ENCODE measurements at regions not wholly inside any gene's neighbourhood (a gene's known extent, or its start where the extent isn't known, plus 50 kb on each side); places are given as distances from the start of the nearest gene placed in this dataset.

DNA sequence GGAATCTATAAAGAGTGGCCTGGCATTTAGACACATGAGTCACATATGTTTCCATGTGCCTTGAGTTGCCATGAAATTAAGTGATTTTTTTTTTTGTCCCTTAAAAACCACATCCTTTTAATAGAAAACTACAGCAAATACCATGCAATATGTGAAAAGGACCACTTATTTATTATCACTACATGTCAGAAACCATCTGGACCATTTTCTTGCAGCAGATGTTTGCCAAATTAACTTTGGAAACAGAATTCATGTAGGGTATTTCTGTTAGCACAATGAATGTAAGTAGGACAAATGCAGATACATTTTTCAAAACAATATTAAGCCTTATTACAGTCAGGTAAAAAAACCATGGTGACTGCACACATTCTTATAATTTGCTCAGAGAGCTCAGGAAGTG, 230.6 kb downstream of the REEP3 start:
- H3K27ac Mint-ChIP-seq = no peak overlapping the region
- H3K27me3 Mint-ChIP-seq (ENCODE audit: low read depth) = no peaks in the 10 kb centered on the region
- no peaks in the 10 kb centered on the region for H3K36me3 Mint-ChIP-seq
- peaks cover 4% of the 10 kb centered on the region for H3K4me1 Mint-ChIP-seq
- TF ChIP-seq, protein P1, sequence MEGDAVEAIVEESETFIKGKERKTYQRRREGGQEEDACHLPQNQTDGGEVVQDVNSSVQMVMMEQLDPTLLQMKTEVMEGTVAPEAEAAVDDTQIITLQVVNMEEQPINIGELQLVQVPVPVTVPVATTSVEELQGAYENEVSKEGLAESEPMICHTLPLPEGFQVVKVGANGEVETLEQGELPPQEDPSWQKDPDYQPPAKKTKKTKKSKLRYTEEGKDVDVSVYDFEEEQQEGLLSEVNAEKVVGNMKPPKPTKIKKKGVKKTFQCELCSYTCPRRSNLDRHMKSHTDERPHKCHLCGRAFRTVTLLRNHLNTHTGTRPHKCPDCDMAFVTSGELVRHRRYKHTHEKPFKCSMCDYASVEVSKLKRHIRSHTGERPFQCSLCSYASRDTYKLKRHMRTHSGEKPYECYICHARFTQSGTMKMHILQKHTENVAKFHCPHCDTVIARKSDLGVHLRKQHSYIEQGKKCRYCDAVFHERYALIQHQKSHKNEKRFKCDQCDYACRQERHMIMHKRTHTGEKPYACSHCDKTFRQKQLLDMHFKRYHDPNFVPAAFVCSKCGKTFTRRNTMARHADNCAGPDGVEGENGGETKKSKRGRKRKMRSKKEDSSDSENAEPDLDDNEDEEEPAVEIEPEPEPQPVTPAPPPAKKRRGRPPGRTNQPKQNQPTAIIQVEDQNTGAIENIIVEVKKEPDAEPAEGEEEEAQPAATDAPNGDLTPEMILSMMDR (IDR thresholded peaks at IDR 0.05; ENCODE audit: unreplicated experiment) = no peak
- no peak overlapping the region for H3K4me3 Mint-ChIP-seq
- DNase-seq (ENCODE audit: low spot score in 2 of 2, unreplicated experiment in 2 of 2) = no peak
- peaks cover 5% of the 10 kb centered on the region for H3K9me3 Mint-ChIP-seq

DNA sequence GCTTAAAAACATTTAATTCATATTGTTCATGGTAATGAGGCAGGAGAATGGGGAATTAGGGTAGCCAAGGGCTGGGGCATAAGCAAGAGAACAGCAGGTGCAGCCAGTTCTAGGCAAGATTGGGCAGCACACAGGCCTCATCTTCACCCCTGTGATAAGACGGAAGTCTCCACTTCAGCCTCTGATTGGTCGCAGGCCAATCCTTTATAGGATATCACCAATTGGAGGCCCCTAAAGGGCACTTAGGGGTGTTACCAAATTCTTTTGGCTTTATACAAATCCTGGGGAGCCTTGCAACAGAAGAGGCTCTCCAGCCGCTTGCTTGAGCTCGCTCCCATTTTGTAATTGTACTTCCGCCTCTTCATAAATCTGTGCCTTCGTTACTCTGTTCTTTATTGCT, 231.1 kb downstream of the REEP3 start:
- TF ChIP-seq, protein P1 (IDR thresholded peaks at IDR 0.05; ENCODE audit: unreplicated experiment) = no peak
- H3K9me3 Mint-ChIP-seq = peaks cover under 1% of the 10 kb centered on the region
- H3K36me3 Mint-ChIP-seq = no peaks in the 10 kb centered on the region
- H3K27me3 Mint-ChIP-seq (ENCODE audit: low read depth) = no peaks in the 10 kb centered on the region
- no peak overlapping the region for H3K27ac Mint-ChIP-seq
- H3K4me3 Mint-ChIP-seq = no peak overlapping the region
- H3K4me1 Mint-ChIP-seq = peaks cover 4% of the 10 kb centered on the region
- DNase-seq (ENCODE audit: low spot score in 2 of 2, unreplicated experiment in 2 of 2) = no peak

DNA sequence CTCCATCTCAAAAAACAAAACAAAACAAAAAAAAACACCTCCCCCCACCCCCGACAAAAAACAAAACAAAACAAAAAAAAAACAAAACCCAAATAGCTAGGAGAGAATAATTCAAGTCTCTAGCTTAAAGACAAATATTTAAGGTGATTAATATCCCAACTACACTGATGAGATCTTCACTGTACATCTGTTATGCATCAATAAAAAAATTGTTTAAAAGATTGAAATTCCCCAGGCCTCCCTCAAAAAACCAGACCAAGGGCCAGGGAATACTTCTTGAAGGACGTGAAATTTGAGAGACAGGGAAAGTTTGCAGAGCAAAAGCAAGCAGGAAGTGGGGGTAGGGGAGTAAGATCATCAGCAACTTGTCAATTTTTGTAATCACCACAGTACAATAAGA, 232.6 kb downstream of the REEP3 start:
- no peak overlapping the region for H3K4me3 Mint-ChIP-seq
- TF ChIP-seq, protein P1 (IDR thresholded peaks at IDR 0.05; ENCODE audit: unreplicated experiment) = no peak
- H3K27ac Mint-ChIP-seq = no peak overlapping the region
- H3K9me3 Mint-ChIP-seq = no peaks in the 10 kb centered on the region
- H3K4me1 Mint-ChIP-seq = peaks cover 4% of the 10 kb centered on the region
- no peaks in the 10 kb centered on the region for H3K36me3 Mint-ChIP-seq
- DNase-seq (ENCODE audit: low spot score in 2 of 2, unreplicated experiment in 2 of 2) = no peak
- no peaks in the 10 kb centered on the region for H3K27me3 Mint-ChIP-seq (ENCODE audit: low read depth)

DNA sequence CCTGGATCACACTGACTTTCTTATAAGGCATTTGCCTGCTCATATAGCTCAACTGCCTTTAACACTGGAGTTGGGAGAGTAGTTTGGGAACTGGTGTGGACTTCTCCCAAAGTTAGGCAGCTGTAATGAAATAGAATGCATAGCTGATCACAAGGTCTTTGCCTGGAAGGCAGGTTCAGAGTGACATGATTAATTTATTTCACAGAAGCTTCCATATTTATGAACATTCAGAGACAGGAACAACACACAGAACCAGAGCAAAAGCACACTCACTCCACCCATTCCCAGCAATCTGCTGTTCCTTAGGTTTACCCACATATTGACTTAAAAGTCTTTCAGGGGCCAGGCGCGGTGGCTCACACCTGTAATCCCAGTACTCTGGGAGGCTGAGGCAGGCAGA, 234.2 kb downstream of the REEP3 start:
- peaks cover 17% of the 10 kb centered on the region for H3K4me1 Mint-ChIP-seq
- H3K27ac Mint-ChIP-seq = no peak overlapping the region
- TF ChIP-seq, protein P1 (IDR thresholded peaks at IDR 0.05; ENCODE audit: unreplicated experiment) = no peak
- no peaks in the 10 kb centered on the region for H3K36me3 Mint-ChIP-seq
- no peak for DNase-seq (ENCODE audit: low spot score in 2 of 2, unreplicated experiment in 2 of 2)
- no peaks in the 10 kb centered on the region for H3K9me3 Mint-ChIP-seq
- H3K4me3 Mint-ChIP-seq = no peak overlapping the region
- H3K27me3 Mint-ChIP-seq (ENCODE audit: low read depth) = no peaks in the 10 kb centered on the region

DNA sequence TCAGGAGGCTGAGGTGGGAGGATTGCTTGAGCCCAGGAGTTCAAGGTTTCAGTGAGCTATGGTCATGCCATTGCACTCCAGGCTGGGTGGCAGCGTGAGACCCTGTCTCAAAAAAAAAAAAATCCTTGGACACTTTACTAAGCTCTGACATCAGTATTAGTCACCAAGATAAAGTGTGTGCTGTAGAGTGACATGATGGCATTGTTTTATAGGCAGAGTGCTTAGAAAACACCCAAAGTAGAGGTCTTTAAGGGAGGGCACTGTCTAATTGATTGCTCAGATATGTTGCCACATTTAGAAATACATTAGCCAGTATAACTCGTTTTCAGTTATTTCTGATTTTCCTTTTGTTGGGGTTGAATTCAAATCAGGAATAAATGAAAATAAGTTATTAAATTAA, 235.9 kb downstream of the REEP3 start:
- Mint-ChIP-seq H3K27ac (no peak overlapping the region), H3K36me3 (no peaks in the 10 kb centered on the region), H3K27me3 (ENCODE audit: low read depth) (no peaks in the 10 kb centered on the region), H3K4me1 (peaks cover 21% of the 10 kb centered on the region), H3K4me3 (no peak overlapping the region), H3K9me3 (no peaks in the 10 kb centered on the region)
- TF ChIP-seq, protein P1 (IDR thresholded peaks at IDR 0.05; ENCODE audit: unreplicated experiment) = no peak
- DNase-seq (ENCODE audit: low spot score in 2 of 2, unreplicated experiment in 2 of 2) = no peak

DNA sequence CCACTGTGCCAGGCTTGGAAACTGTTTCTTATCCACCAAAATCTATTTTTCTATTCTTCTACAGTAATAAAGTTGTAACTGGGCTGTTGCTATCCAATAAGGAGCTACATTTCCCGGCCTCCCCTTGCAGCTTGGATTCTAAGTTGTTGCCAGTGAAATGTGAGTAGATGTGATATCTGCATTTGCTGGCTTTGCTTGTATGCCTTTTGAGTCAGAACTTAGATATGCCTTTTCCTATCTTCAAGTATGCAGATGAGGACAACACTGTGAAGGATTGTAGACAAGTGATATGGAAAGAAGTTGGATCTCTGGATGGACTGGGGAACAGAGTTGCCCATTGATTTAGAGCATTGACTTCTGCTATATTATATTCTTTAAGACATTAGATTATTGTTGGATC, 236.9 kb downstream of the REEP3 start:
- H3K4me3 Mint-ChIP-seq = no peak overlapping the region
- no peaks in the 10 kb centered on the region for H3K27me3 Mint-ChIP-seq (ENCODE audit: low read depth)
- no peaks in the 10 kb centered on the region for H3K36me3 Mint-ChIP-seq
- H3K4me1 Mint-ChIP-seq = peaks cover 21% of the 10 kb centered on the region
- DNase-seq (ENCODE audit: low spot score in 2 of 2, unreplicated experiment in 2 of 2) = no peak
- TF ChIP-seq, protein P1 (IDR thresholded peaks at IDR 0.05; ENCODE audit: unreplicated experiment) = no peak
- no peaks in the 10 kb centered on the region for H3K9me3 Mint-ChIP-seq
- H3K27ac Mint-ChIP-seq = no peak overlapping the region

All from mesothelial cell of epicardium (in vitro differentiated cells).